ENCODE measurements at regions not wholly inside any gene's neighbourhood (a gene's known extent, or its start where the extent isn't known, plus 50 kb on each side); places are given as distances from the start of the nearest gene placed in this dataset.

GRCh38 chr6:22199771-22200170, 97.1 kb downstream of the PRL start:
- TF ChIP-seq POLR2AphosphoS5 (IDR thresholded peaks at IDR 0.05) (no peak), POLR2A (IDR thresholded peaks at IDR 0.05) (no peak), CTCF (IDR thresholded peaks at IDR 0.05) (no peak), EP300 (IDR thresholded peaks at IDR 0.05) (no peak)

Data from suprapubic skin (tissue), 4 donors.